HL-60/S4 treated with phorbol 12-myristate 13-acetate at 8.2 ng/mL for 4 days and 3 days (cell line): ENCODE measurements at regions not wholly inside any gene's neighbourhood (a gene's known extent, or its start where the extent isn't known, plus 50 kb on each side); places are given as distances from the start of the nearest gene placed in this dataset.
"Not testable (repeated sequence)": the region's sequence is repeated elsewhere in the genome, so short reads cannot be mapped to it uniquely, and the experiment has no call there.

ENCODE experiments used
- in situ Hi-C: fragments of 300-500 bp; cut with MboI; formaldehyde crosslinking; loops from 2 replicates; pipeline ENCODE4 v1.15.0; 2022; ENCODE audit warnings: low sequenced_read_pairs

DNA sequence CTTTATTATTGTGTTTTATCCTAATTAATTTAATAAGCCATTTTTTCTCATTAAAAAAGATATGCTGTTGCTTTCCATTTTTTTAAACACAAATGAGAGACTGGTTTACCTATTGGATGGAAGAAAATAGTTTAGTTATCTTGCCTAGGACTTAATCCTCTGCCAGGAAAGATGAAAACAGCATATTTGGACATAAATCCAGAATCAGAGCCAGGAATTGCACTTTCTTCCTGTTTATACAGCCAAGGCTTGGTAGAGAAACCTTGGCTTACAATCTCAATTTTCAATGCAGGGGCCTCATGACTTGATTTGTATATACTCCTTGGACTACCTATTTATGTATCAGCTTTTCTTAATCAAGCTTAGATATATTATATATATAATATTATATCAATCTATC lies 618.8 kb upstream of the SEMA3D start:
- in situ Hi-C loops, result no loop called here

DNA sequence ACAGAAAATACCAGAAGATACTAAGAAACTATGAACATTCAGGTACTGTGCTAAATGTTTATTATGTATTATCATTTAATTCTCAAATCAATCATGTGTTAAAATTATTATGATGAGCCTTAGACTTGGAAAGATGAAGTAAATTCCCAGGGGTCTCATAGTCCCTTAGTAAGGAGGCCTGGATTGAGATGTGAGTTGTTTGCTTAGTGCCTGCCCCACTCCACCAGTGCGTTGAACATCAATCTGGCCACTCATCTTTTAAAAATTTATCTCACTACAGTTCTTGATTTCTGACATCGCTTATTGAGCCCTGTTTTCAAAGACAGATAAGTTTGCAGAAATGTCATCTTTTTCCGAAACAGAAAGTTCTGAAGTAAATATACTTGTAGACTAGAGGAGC lies 618.4 kb upstream of the SEMA3D start:
- in situ Hi-C loops, result no loop called here

DNA sequence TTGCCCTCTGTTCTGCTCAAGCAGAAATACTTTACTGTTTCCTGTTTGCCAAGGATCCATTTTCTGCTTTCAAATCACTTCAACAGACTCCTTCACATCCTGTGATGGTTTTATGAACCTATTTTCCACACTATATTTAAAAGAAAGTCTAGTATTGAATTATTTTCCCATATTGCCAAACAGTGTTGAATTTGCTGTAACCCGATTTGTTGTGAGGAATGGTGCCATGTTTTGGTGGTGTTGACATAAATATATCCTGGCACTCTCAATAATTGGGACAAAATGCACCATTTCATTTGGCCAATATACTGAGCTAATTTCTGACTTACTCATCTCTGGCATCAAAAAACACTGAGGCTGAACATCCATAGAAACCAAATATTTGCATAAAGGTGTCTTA lies 615.4 kb upstream of the SEMA3D start:
- in situ Hi-C loops, result no loop called here

DNA sequence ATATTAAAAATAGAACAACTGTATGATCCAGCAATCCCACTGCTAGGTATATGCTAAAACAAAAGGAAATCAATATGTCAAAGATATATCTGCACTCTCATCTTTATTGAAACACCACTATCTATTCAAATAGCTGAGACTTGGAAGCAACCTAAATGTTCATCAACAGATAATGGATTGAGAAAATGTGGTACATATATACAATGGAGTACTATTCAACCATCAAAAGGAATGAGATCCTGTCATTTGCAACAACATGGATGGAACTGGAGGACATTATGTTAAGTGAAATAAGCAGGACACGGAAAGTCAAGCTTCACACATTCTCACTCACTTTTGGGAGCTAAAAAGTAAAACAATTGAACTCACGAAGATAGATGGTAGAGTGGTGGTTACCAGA lies 610.1 kb upstream of the SEMA3D start:
- in situ Hi-C loops, result no loop called here

DNA sequence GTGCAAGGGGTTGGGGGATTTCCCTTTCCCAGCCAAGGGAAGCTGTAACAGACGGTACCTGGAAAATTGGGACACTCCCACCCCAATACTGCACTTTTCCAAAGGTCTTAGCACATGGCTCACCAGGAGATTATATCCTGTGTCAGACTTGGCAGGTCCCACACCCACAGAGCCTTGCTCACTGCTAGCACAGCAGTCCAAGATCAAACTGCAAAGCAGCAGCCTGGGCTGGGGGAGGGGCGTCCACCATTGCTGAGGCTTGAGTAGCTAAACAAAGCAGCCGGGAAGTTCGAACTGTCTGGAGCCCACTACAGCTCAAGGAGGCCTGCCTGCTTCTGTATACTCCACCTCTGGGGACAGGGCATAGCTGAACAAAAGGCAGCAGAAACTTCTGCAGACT lies 604.2 kb upstream of the SEMA3D start:
- in situ Hi-C loops, result not testable (repeated sequence)

DNA sequence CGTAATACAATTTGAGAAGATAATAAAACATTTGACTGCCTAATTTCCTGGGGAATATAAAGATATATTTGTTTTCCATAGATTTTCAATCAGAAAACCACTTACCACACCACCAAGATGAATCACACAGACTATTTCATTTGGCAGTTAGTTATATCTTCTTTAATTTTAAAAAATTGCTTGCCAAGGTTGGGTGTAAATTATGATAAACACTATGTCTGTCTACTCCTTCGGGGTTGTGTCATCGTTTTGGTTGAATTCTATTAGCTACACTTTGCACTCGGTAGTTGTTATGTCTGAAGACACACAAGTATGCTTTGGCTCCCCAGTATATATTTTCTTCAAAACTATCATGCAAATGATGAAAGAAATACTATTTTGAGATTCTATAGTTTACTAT lies 594.8 kb upstream of the SEMA3D start:
- in situ Hi-C loops, result no loop called here

DNA sequence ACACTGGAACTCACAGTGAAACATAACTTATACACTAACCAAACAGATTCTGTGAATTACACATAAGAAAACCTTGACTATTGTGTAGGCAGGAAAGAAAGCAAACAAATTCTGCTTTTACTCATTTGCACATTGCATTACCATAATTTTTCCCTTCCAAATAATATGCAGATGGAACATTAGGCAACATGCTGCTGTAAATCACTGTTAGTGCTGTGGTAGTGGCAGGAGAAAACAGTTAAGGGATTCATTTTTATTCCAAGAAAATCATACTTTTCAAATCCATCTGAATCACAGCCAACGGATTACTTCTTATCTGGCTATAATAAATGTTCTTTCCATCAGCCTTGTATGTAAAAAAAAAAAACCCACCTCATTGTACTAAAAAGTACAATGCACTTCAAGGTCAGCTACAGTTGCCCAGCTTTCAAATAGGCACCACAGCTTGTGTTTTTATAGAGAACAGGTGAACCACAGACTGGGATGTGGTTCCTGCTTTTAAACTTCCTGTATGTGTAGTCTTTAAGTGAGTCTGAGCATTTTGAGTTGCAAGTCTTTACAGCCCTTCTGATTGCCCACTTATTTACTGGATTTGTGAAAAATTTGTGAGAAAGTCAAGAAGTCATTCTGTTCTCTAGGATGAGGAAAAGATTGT lies 590.0 kb upstream of the SEMA3D start:
- in situ Hi-C loops, result no loop called here

DNA sequence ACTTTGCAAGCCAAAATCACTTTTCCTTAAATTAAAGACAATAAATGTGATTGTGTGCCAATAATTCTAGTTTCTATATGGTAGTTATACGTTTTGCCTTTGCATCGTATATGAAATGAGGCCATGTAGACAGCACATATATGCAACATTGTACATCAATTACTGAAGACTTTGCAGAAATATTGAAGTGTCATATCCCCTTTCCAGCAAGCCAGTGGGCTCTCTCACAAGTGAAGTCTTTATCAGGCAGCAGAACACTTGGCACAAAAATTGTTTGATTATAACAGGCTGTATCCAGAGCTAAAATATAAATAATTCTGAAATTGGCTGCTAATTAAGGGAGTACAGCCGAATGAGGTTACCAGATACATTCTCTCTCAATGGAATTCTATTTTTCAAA lies 588.6 kb upstream of the SEMA3D start:
- in situ Hi-C loops, result no loop called here

DNA sequence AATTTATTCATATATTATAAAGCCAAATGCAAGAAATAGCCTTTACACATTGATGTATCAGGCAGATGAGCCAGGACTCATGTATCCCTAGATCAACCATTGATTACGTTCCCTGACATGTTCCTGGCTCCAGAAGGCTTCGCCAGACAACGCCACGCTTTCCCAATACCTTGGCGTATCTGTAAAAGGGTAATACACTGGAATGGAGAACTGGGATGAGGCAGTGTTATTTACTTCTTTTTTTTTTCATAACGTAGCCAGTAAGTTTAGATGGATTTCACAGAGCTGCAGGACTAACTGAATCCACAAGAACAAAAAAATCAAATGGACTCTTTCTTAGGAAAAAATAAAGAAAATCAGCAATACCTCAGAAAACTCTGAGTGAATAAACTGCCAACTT lies 588.1 kb upstream of the SEMA3D start:
- in situ Hi-C loops, result no loop called here

DNA sequence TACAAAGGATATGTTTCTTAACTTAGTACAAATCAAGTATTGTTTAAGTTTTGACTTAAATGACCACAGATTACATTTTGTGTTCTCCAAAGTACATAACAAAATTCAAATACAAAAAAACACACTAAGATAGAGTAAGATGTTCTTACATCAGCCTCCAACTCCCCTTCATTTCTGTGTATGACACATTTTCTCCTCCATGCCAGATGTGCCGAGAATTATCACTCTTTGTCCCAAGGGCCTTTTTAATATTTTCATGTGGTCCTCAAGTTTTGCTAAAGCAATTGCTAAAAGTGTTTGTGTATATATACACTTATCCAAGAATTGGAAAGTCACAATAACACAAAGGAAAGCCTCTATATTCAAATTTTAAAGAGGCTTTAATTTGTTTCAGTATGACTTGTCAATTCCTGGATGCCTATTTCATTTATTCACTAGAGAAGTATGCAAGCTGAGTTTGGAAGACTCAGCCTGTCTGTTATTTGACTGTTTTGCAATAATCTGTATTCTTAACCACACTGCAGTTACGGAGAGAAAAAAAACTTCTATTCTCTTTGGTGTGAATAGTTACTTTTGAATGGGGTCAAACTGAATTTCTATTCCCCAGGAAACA lies 586.4 kb upstream of the SEMA3D start:
- in situ Hi-C loops, result no loop called here

DNA sequence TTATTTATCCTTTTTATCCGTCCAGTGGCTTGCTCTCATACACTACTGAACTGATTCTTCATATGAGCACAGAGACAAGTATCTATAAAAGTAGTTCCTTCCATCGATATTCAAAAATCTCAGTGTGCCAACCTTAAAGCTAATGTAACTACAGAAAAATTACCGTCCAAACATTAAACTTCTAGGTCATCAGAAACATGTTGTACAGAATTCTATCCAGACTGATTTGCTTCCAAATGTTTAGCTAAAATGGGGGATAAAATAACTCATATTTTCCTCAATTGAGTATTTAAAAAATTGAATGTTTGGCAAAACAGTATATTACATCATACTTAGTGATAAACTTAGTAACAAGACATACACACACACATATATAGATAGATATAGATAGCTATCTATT lies 584.7 kb upstream of the SEMA3D start:
- in situ Hi-C loops, result no loop called here

DNA sequence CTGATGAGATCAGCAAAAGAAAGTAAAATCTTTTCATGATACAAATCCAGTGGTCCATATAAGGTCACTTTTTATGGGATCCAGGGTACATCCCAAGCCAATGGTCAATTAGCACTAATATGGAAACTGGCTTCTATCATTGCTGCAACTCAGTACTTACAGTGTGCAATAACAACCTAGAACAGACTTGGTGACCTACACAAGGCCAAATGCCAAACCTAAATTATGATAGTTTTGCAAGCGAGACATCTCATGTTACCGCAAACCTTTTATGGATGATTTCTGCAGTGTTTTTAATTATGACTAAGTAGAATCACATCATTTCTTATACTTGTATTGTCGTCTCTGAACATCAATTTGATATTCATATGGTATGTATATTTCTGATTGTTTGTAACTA lies 583.5 kb upstream of the SEMA3D start:
- in situ Hi-C loops, result no loop called here

DNA sequence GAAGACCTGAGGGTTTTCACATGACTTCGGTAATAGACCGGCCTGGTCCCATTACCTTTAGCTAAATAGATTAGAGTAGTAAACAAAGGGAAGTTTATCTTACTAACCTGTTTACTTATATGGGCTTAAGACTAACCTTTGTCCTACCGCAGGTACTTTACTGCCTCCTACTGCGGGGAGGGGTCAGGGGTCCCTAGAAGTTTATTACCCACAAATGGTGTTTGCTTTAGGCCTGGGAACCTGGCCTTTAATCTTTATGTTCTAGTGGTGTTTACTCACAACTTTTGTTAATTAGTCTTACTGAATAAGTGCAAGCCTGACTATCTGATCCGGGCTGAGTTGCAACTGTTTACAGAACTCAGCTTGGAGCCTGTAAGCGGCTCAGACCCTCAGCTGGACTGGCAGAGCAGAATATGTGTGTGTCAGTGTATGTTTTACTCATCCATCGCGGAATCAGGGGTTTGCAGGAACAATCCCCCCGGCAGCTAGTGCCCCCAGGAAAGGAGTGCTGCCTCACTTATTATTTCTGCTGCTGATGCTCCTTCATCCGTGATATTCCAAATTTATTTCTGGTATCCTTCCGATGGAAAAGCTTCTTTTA lies 578.9 kb upstream of the SEMA3D start:
- in situ Hi-C loops, result no loop called here

DNA sequence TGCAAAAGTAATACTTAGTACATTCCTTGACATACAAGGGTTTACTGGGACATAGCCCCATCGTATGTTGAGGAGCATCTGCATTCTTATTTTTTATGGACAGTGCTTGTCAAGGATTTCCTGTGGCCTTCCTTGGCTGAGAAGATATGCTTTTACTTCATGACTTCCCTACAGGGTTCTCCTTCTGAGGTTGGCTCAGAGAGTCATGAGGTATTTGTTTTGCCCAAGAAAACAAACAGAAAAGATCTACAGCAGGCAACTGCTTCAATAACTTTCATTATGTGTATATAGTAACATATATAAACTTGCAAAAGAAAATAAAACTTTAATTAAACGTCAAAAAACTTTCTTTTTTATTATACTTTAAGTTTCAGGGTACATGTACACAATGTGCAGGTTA lies 577.2 kb upstream of the SEMA3D start:
- in situ Hi-C loops, result no loop called here

DNA sequence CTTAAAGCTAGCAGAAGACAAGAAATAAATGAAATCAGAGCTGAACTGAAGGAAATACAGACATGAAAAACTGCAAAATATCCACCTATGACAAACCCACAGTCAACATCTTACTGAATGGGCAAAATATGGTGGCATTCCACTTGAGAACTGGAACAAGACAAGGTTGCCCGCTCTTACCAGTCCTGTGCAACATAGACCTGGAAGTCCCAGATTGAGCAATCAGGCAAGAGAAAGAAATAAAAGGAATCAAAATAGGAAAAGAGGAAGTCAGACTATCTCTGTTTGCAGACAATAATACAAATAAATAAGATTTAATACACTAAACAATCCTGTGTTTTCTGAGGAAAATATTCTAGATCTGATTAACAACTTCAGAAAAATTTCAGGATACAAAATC lies 570.5 kb upstream of the SEMA3D start:
- in situ Hi-C loops, result no loop called here

DNA sequence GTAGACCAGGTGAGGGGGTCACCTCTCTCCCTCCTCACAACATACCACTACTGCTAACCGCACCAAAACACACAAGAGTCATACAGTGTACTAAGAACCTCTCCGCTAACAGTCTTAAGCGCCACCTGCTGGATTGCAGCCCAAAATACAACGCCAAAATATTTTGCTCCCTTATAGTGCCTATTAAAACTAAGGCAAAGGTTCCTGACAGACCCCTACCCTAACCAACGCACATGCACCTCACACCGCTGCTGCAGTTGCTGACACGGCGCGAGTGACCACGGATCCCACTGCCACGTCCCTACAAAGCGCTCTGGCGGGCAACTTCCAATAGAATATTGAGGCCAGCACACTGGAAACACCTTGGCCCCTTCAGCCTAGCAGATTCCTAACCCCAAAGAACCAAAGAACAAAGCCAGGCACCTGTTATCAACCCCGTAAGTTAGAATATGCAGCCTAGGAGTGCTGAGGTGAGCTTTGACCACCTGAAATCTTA lies 563.6 kb upstream of the SEMA3D start:
- in situ Hi-C loops, result no loop called here

DNA sequence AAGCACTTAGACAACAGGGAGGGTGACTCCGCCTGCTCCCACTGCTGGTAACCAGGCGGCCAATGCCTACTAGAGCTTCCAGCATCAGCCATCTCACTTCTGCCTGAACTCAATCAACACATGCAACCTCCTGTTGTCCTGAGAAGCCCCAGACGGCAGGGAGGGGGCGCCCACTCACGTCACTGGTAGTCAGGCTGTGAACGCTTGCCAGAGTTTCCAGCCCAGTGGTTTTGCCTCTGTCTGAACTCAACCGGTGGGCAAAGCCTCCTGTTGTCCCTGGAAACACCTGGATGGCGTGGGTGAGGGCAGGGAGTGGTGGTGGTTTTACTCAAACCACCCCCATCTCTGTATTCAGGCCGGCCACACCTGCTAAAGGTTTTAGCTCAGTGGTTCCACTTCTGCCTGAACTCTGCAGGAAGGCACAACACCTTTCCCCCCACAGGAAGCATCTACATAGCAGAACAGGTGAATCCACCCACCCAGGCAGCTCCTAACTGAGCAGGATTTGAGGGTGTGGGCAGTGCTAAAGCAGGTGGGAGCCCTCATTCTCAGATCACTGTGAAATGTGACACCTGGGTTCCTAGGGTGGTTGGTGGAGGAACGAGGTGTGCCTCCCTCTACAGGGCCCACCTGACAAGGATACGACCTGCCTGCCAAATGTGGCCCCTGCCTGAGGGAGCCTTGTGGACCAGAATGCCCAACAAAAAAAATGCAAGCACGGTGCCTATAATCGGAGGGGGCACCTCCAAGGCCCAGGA lies 563.0 kb upstream of the SEMA3D start:
- in situ Hi-C loops, result no loop called here

DNA sequence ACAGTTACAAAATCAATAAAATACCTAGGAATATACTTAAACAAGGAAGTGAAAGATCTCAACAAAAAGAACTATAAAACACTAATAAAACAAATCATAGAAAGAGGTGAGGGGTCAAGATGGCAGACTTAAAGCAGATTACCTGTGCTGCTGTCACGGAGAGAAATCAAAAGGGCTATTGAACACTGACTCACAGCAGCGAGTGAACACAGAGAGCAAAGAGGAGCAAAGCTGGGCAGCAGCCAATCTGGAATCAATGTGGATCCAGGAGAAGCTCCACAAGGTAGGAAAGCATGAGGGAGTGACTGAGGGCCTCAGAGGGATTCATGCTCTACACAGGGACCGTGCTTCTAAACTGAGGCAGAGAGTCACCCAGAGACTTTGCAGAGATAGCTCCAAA lies 562.0 kb upstream of the SEMA3D start:
- in situ Hi-C loops, result no loop called here

DNA sequence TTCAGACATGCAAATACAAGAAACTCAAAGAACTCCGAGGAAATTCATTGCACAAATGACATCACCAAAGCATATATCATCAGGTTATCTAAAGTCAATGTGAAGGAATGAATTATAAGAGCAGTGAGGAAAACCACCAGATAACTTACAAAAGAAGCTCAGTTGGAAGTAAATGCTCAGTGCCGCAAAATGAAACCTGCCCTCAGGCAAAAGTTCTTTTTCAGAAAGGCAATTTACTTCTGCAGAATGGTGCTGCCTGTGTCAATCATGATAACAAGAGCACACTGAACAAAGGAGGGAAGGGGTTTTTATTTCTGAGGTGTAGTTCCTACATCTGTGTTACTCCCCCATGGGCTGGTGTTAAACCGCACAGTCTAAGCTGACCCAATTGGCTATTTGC lies 550.6 kb upstream of the SEMA3D start:
- in situ Hi-C loops, result no loop called here

DNA sequence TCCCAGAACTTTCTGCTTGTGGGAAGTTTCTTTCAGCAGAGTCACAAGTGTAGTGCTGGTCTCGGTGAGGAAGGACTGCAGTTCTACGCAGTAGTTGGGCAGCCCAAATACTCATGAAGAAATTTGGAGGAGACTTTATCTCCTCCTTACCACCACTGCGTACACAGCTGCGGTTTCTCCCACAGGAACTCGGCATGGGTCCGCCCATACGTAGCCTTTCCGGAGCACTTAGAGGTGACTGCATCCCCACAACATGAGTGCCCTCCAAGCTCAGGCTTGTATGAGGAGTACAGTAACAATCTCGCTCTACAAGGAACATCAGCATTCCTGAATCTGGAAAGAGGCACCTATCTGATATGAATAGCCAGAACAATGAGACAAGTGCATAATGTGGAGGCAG lies 549.2 kb upstream of the SEMA3D start:
- in situ Hi-C loops, result no loop called here

DNA sequence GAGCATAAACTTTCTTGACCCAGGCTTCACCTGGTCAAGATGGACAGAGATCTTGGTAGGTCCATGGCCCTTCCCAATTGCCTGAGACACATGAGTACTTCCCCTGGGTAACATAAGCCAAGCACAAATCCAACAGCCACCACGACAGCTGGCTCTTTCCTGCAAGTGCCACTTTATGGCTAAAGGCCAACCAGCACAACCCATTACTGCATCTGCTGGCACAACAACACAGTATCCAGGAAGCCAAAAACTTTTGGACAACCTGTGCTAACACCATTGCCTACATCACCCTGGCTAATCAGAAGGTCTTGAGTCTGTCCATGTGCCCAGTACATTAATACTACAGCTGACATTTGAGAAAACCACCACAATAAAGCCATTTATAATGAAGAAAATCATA lies 548.0 kb upstream of the SEMA3D start:
- in situ Hi-C loops, result no loop called here
